Keratinocyte (primary cell): ENCODE measurements at regions not wholly inside any gene's neighbourhood (a gene's known extent, or its start where the extent isn't known, plus 50 kb on each side); places are given as distances from the start of the nearest gene placed in this dataset.

ENCODE experiments used
- DNase-seq: peaks from one replicate; pipeline ENCODE4 v3.0.0-alpha.2; 2011; ENCODE audit warnings: low read depth, missing footprints, low spot score
- FAIRE-seq: peaks from 2 replicates; lab custom pipeline; 2011; peaks lifted over from hg19 to GRCh38; lab: Jason Lieb, UNC
- H2AFZ ChIP-seq: 2 replicates; pipeline ENCODE4 v1.6.0; 2012; ENCODE audit warnings: low read length, control low read depth, inconsistent platforms; ENCODE audit not compliant: control insufficient read depth
- H3K27ac ChIP-seq: 2 replicates; pipeline ENCODE4 v1.5.1; 2011; ENCODE audit warnings: low read length; ENCODE audit not compliant: control insufficient read depth, insufficient read depth
- H3K27me3 ChIP-seq: 3 replicates; pipeline ENCODE4 v1.6.0; 2011; ENCODE audit warnings: low read length; ENCODE audit not compliant: control insufficient read depth, insufficient read depth; ENCODE audit errors: extremely low read depth
- H3K36me3 ChIP-seq, 2 experiments: 2 replicates in 1 of 2; 3 replicates in 1 of 2; pipeline ENCODE4 v1.5.1; 2011; ENCODE audit warnings: low read length in 2 of 2, mild to moderate bottlenecking in 1 of 2; ENCODE audit not compliant: control insufficient read depth in 2 of 2, insufficient read depth in 2 of 2; ENCODE audit errors: extremely low read depth in 1 of 2
- H3K4me1 ChIP-seq: 3 replicates; pipeline ENCODE4 v1.5.1; 2011; ENCODE audit warnings: low read length; ENCODE audit not compliant: control insufficient read depth, insufficient read depth; ENCODE audit errors: extremely low read depth
- H3K4me2 ChIP-seq: 3 replicates; pipeline ENCODE4 v1.6.0; 2011; ENCODE audit warnings: low read depth, low read length; ENCODE audit not compliant: control insufficient read depth, insufficient read depth; ENCODE audit errors: extremely low read depth
- H3K4me3 ChIP-seq, 3 experiments: fragments of 200-600 bp in 1 of 3; sonication (generic) in 1 of 3; 2 replicates in 2 of 3; 3 replicates in 1 of 3; pipeline ENCODE4 v1.5.1; 2011 to 2016; ENCODE audit warnings: low read length in 3 of 3, mild to moderate bottlenecking in 3 of 3, control low read depth in 2 of 3, inconsistent platforms in 1 of 3, low read depth in 1 of 3, mixed read lengths in 1 of 3, mixed run types in 1 of 3, moderate library complexity in 1 of 3; ENCODE audit not compliant: control insufficient read depth in 2 of 3, insufficient read depth in 2 of 3; ENCODE audit errors: extremely low read depth in 1 of 3
- H3K79me2 ChIP-seq: 2 replicates; pipeline ENCODE4 v1.6.0; 2012; ENCODE audit warnings: low read length; ENCODE audit not compliant: control insufficient read depth, insufficient read depth
- H3K9ac ChIP-seq: 3 replicates; pipeline ENCODE4 v1.6.0; 2011; ENCODE audit warnings: low read length; ENCODE audit not compliant: control insufficient read depth, insufficient read depth; ENCODE audit errors: extremely low read depth
- H3K9me1 ChIP-seq: 3 replicates; pipeline ENCODE4 v1.6.0; 2011; ENCODE audit warnings: low read length; ENCODE audit not compliant: control insufficient read depth, insufficient read depth; ENCODE audit errors: extremely low read depth
- H3K9me3 ChIP-seq: 2 replicates; pipeline ENCODE4 v1.5.1; 2012; ENCODE audit warnings: low read depth, low read length; ENCODE audit not compliant: control insufficient read depth
- H4K20me1 ChIP-seq: 3 replicates; pipeline ENCODE4 v1.6.0; 2011; ENCODE audit warnings: low read length; ENCODE audit not compliant: control insufficient read depth, insufficient read depth; ENCODE audit errors: extremely low read depth
- EZH2 ChIP-seq: IDR thresholded peaks from one replicate; pipeline ENCODE4 v1.6.1; 2012; ENCODE audit warnings: inconsistent platforms, mild to moderate bottlenecking, low read length, moderate library complexity
- dilution Hi-C: fragments of 300-500 bp; cut with MboI; formaldehyde crosslinking; loops from one replicate; pipeline ENCODE4 v1.7.0; 2020; ENCODE audit warnings: low sequenced_read_pairs; ENCODE audit not compliant: extremely low pct_ligation_motif_present
- TF ChIP-seq, protein P1 (sequence below), 3 experiments: IDR thresholded peaks in 1 of 3; conservative IDR thresholded peaks in 1 of 3; optimal IDR thresholded peaks in 1 of 3; 2 replicates in 2 of 3; 3 replicates in 1 of 3; pipeline versions ENCODE3 to v1.5.1; 2011; ENCODE audit warnings: low read length in 3 of 3, mild to moderate bottlenecking in 3 of 3, moderate library complexity in 2 of 3, control low read depth in 1 of 3, inconsistent platforms in 1 of 3; ENCODE audit not compliant: insufficient read depth in 2 of 3; ENCODE audit errors: extremely low read depth in 1 of 3

DNA sequence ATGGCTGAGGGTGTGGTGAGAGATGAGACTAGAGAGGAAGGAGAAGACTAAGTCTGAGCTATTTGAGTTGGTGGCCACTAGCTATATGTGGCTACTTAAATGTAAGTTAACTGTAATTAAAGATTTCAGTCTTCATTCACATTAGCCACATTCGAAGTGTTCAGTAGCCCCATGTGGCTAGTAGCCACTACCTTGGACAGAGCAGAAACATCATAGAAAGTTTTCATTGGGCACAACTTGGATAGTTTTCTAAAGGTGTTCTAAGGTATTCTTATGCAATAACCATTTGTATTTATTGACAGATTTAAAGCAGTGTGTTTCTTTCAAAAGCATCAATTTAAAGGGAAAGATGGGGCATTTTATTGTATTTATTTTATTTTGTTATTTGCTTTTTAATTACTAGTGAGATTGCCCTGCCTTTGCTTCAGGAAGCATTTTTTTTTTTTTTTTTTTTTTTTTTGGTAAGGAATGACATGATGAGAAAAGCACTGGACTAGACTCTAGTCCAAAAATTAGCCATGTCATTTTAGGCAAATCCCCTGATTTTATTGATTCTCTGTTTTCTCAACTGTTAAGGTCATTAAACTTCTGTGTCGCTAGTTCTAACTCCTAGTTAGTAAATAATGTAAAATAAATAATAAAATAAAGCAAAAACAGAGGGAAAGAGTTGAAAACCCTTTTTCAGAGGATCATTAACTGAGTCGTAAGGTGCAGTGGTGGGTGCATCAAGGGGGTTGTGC, 153.0 kb upstream of the ROBO2 start:
- FAIRE-seq (no peak), DNase-seq (no peak)
- no peaks in the 10 kb centered on the region for H3K9me3 ChIP-seq
- no peak overlapping the region for H3K4me3 ChIP-seq
- dilution Hi-C loops: no loop called here
- H3K36me3 ChIP-seq: no peaks in the 10 kb centered on the region
- no peaks in the 10 kb centered on the region for H3K79me2 ChIP-seq
- no peaks in the 10 kb centered on the region for H3K27me3 ChIP-seq
- no peak overlapping the region for H3K4me2 ChIP-seq
- H3K9me1 ChIP-seq: no peaks in the 10 kb centered on the region
- no peaks in the 10 kb centered on the region for H4K20me1 ChIP-seq
- no peak overlapping the region for H2AFZ ChIP-seq
- no peak for TF ChIP-seq EZH2
- TF ChIP-seq, protein P1, sequence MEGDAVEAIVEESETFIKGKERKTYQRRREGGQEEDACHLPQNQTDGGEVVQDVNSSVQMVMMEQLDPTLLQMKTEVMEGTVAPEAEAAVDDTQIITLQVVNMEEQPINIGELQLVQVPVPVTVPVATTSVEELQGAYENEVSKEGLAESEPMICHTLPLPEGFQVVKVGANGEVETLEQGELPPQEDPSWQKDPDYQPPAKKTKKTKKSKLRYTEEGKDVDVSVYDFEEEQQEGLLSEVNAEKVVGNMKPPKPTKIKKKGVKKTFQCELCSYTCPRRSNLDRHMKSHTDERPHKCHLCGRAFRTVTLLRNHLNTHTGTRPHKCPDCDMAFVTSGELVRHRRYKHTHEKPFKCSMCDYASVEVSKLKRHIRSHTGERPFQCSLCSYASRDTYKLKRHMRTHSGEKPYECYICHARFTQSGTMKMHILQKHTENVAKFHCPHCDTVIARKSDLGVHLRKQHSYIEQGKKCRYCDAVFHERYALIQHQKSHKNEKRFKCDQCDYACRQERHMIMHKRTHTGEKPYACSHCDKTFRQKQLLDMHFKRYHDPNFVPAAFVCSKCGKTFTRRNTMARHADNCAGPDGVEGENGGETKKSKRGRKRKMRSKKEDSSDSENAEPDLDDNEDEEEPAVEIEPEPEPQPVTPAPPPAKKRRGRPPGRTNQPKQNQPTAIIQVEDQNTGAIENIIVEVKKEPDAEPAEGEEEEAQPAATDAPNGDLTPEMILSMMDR (optimal IDR thresholded peaks at IDR 0.05 in 1 of 3, IDR thresholded peaks at IDR 0.05 in 1 of 3, conservative IDR thresholded peaks at IDR 0.05 in 1 of 3; ENCODE audit: extremely low read depth in 1 of 3, insufficient read depth in 2 of 3, low read length in 3 of 3): no peak
- H3K4me1 ChIP-seq: no peaks in the 10 kb centered on the region
- no peak overlapping the region for H3K27ac ChIP-seq
- no peak overlapping the region for H3K9ac ChIP-seq

DNA sequence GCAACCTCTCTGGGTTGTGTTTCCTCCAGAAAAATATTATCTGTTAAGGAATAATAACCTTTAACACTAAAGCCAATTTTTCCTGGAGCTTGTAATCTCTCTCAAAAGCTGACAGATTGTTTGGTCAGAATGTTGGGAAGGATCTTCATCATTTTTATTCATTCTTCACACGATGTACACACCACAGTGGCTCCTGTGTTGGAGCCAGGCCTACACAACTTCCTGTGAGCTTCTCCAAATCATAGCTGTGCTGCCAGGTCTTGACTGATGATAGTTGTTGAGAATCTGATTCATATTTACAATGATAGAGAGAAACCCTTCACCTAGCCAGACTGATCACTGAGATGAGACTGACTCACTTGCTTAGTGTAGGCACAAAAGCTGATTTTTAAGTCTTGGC, 151.0 kb upstream of the ROBO2 start:
- H3K27ac ChIP-seq: no peak overlapping the region
- dilution Hi-C loops: no loop called here
- no peak for DNase-seq

More for the DNA sequence above, 151.0 kb upstream of the ROBO2 start:
- Histone ChIP-seq H3K4me1 (no peaks in the 10 kb centered on the region), H3K4me3 (no peak overlapping the region), H3K4me2 (no peak overlapping the region), H3K79me2 (no peaks in the 10 kb centered on the region), H2AFZ (no peak overlapping the region), H4K20me1 (no peaks in the 10 kb centered on the region), H3K27me3 (no peaks in the 10 kb centered on the region), H3K36me3 (no peaks in the 10 kb centered on the region), H3K9me1 (no peaks in the 10 kb centered on the region), H3K9me3 (no peaks in the 10 kb centered on the region), H3K9ac (no peak overlapping the region)
- no peak for FAIRE-seq
- TF ChIP-seq, protein P1 (optimal IDR thresholded peaks at IDR 0.05 in 1 of 3, IDR thresholded peaks at IDR 0.05 in 1 of 3, conservative IDR thresholded peaks at IDR 0.05 in 1 of 3; ENCODE audit: extremely low read depth in 1 of 3, insufficient read depth in 2 of 3, low read length in 3 of 3): no peak
- TF ChIP-seq EZH2: no peak
